ENCODE measurements at regions not wholly inside any gene's neighbourhood (a gene's known extent, or its start where the extent isn't known, plus 50 kb on each side); places are given as distances from the start of the nearest gene placed in this dataset.
A peak's percentile ranks its signal among the peaks of the same experiment; 100 is the strongest.

GRCh38 chr2:138277062-138277461 lies 224.5 kb upstream of the SPOPL start:
- H3K27me3 ChIP-seq (ENCODE audit: insufficient read depth, low read length), result no peaks in the 10 kb centered on the region
- peak overlapping the region; percentile 28 for H2AFZ ChIP-seq (ENCODE audit: low read length, unreplicated experiment)
- H3K27ac ChIP-seq (ENCODE audit: low read depth, low read length), result no peak overlapping the region
- H3K36me3 ChIP-seq (ENCODE audit: insufficient read depth, low read length), result no peaks in the 10 kb centered on the region
- peaks cover 31% of the 10 kb centered on the region for H3K4me1 ChIP-seq (ENCODE audit: control insufficient read depth, insufficient read depth, low read length, unreplicated experiment)
- H3K4me3 ChIP-seq (ENCODE audit: low read depth, low read length), result no peak overlapping the region
- H3K79me2 ChIP-seq (ENCODE audit: control insufficient read depth, insufficient read depth, low read length, unreplicated experiment), result no peaks in the 10 kb centered on the region

GRCh38 chr2:138279871-138280270 lies 221.7 kb upstream of the SPOPL start:
- Histone ChIP-seq H3K27ac (ENCODE audit: low read depth, low read length) (no peak overlapping the region), H3K4me1 (ENCODE audit: control insufficient read depth, insufficient read depth, low read length, unreplicated experiment) (peaks cover 17% of the 10 kb centered on the region), H3K4me3 (ENCODE audit: low read depth, low read length) (no peak overlapping the region), H3K36me3 (ENCODE audit: insufficient read depth, low read length) (no peaks in the 10 kb centered on the region), H3K79me2 (ENCODE audit: control insufficient read depth, insufficient read depth, low read length, unreplicated experiment) (no peaks in the 10 kb centered on the region), H3K27me3 (ENCODE audit: insufficient read depth, low read length) (no peaks in the 10 kb centered on the region), H2AFZ (ENCODE audit: low read length, unreplicated experiment) (no peak overlapping the region)

GRCh38 chr2:138280999-138281695 lies 220.4 kb upstream of the SPOPL start:
- Histone ChIP-seq H3K4me3 (ENCODE audit: low read depth, low read length) (no peak overlapping the region), H2AFZ (ENCODE audit: low read length, unreplicated experiment) (no peak overlapping the region), H3K27me3 (ENCODE audit: insufficient read depth, low read length) (no peaks in the 10 kb centered on the region)

GRCh38 chr2:138282014-138282672 lies 219.4 kb upstream of the SPOPL start:
- Histone ChIP-seq H3K4me1 (ENCODE audit: control insufficient read depth, insufficient read depth, low read length, unreplicated experiment) (no peaks in the 10 kb centered on the region), H3K27ac (ENCODE audit: low read depth, low read length) (no peak overlapping the region), H3K27me3 (ENCODE audit: insufficient read depth, low read length) (no peaks in the 10 kb centered on the region), H2AFZ (ENCODE audit: low read length, unreplicated experiment) (no peak overlapping the region), H3K4me3 (ENCODE audit: low read depth, low read length) (no peak overlapping the region), H3K36me3 (ENCODE audit: insufficient read depth, low read length) (no peaks in the 10 kb centered on the region), H3K79me2 (ENCODE audit: control insufficient read depth, insufficient read depth, low read length, unreplicated experiment) (no peaks in the 10 kb centered on the region)

More at GRCh38 chr2:138280999-138281695, 220.4 kb upstream of the SPOPL start:
- H3K27ac ChIP-seq (ENCODE audit: low read depth, low read length), result no peak overlapping the region
- no peaks in the 10 kb centered on the region for H3K79me2 ChIP-seq (ENCODE audit: control insufficient read depth, insufficient read depth, low read length, unreplicated experiment)
- no peaks in the 10 kb centered on the region for H3K36me3 ChIP-seq (ENCODE audit: insufficient read depth, low read length)
- peaks cover 4% of the 10 kb centered on the region for H3K4me1 ChIP-seq (ENCODE audit: control insufficient read depth, insufficient read depth, low read length, unreplicated experiment)

DNA sequence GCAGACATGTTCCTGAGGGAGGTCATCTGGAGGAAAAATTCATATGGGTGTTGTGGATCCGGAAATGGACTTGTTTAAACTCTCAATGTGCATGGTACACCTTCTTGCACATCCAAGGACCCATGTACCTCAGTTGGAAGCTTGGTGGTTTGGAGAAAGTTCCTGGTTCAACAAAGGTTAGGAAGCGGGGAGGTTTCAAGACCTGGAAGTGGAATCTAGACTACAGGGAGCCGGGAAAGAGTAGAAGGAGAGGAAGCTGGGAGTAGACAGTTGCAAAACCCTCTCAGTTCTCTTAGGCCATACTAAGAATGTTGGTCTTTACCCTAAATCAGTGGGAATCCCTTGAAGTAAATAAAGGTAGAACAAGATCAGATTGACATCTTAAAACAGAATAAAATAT lies 209.8 kb upstream of the SPOPL start:
- H3K4me1 ChIP-seq (ENCODE audit: control insufficient read depth, insufficient read depth, low read length, unreplicated experiment), result peaks cover 10% of the 10 kb centered on the region
- no peaks in the 10 kb centered on the region for H3K79me2 ChIP-seq (ENCODE audit: control insufficient read depth, insufficient read depth, low read length, unreplicated experiment)
- no peak overlapping the region for H3K27ac ChIP-seq (ENCODE audit: low read depth, low read length)
- H3K36me3 ChIP-seq (ENCODE audit: insufficient read depth, low read length), result no peaks in the 10 kb centered on the region
- no peaks in the 10 kb centered on the region for H3K27me3 ChIP-seq (ENCODE audit: insufficient read depth, low read length)
- no peak overlapping the region for H3K4me3 ChIP-seq (ENCODE audit: low read depth, low read length)
- no peak overlapping the region for H2AFZ ChIP-seq (ENCODE audit: low read length, unreplicated experiment)

- H3K4me1 ChIP-seq (ENCODE audit: control insufficient read depth, insufficient read depth, low read length, unreplicated experiment), result peaks cover 10% of the 10 kb centered on the region
- no peak overlapping the region for H3K27ac ChIP-seq (ENCODE audit: low read depth, low read length)
- no peak overlapping the region for H3K4me3 ChIP-seq (ENCODE audit: low read depth, low read length)
- H3K27me3 ChIP-seq (ENCODE audit: insufficient read depth, low read length), result no peaks in the 10 kb centered on the region
- no peak overlapping the region for H2AFZ ChIP-seq (ENCODE audit: low read length, unreplicated experiment)
- no peaks in the 10 kb centered on the region for H3K36me3 ChIP-seq (ENCODE audit: insufficient read depth, low read length)
- H3K79me2 ChIP-seq (ENCODE audit: control insufficient read depth, insufficient read depth, low read length, unreplicated experiment), result no peaks in the 10 kb centered on the region
Observed at GRCh38 chr2:138293045-138293444, 208.5 kb upstream of the SPOPL start.

GRCh38 chr2:138293549-138293948 lies 208.0 kb upstream of the SPOPL start:
- Histone ChIP-seq H3K4me1 (ENCODE audit: control insufficient read depth, insufficient read depth, low read length, unreplicated experiment) (peaks cover 10% of the 10 kb centered on the region), H3K4me3 (ENCODE audit: low read depth, low read length) (no peak overlapping the region), H3K27ac (ENCODE audit: low read depth, low read length) (no peak overlapping the region), H3K36me3 (ENCODE audit: insufficient read depth, low read length) (no peaks in the 10 kb centered on the region), H2AFZ (ENCODE audit: low read length, unreplicated experiment) (no peak overlapping the region), H3K27me3 (ENCODE audit: insufficient read depth, low read length) (no peaks in the 10 kb centered on the region), H3K79me2 (ENCODE audit: control insufficient read depth, insufficient read depth, low read length, unreplicated experiment) (no peaks in the 10 kb centered on the region)

- H3K27me3 ChIP-seq (ENCODE audit: insufficient read depth, low read length), result no peaks in the 10 kb centered on the region
- no peak overlapping the region for H2AFZ ChIP-seq (ENCODE audit: low read length, unreplicated experiment)
- H3K36me3 ChIP-seq (ENCODE audit: insufficient read depth, low read length), result no peaks in the 10 kb centered on the region
- no peaks in the 10 kb centered on the region for H3K79me2 ChIP-seq (ENCODE audit: control insufficient read depth, insufficient read depth, low read length, unreplicated experiment)
- no peak overlapping the region for H3K27ac ChIP-seq (ENCODE audit: low read depth, low read length)
- peaks cover 10% of the 10 kb centered on the region for H3K4me1 ChIP-seq (ENCODE audit: control insufficient read depth, insufficient read depth, low read length, unreplicated experiment)
- no peak overlapping the region for H3K4me3 ChIP-seq (ENCODE audit: low read depth, low read length)
Observed at GRCh38 chr2:138294451-138294850, 207.1 kb upstream of the SPOPL start.

DNA sequence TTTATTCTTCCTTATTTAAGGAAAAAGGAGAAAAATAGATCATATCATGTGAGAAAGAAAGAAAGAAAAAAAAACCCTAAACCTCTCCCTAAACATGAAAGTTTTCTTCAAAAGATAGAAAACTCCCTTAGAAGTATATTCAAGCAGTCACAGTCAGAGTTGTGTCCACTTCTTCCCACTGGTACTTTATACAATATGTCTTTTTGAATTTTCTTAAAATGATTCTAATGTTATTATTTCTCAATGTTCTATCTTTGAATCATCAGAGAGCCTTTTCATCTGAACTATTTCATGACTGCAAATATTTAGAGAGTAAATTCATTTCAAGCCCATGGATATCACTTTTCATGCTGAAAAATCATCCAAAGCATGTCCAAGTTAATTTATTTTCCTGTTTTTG lies 205.2 kb upstream of the SPOPL start:
- Histone ChIP-seq H3K27ac (ENCODE audit: low read depth, low read length) (no peak overlapping the region), H3K4me1 (ENCODE audit: control insufficient read depth, insufficient read depth, low read length, unreplicated experiment) (peaks cover 9% of the 10 kb centered on the region), H3K4me3 (ENCODE audit: low read depth, low read length) (no peak overlapping the region), H2AFZ (ENCODE audit: low read length, unreplicated experiment) (no peak overlapping the region), H3K79me2 (ENCODE audit: control insufficient read depth, insufficient read depth, low read length, unreplicated experiment) (no peaks in the 10 kb centered on the region), H3K27me3 (ENCODE audit: insufficient read depth, low read length) (no peaks in the 10 kb centered on the region), H3K36me3 (ENCODE audit: insufficient read depth, low read length) (no peaks in the 10 kb centered on the region)

- Histone ChIP-seq H3K27me3 (ENCODE audit: insufficient read depth, low read length) (no peaks in the 10 kb centered on the region), H3K79me2 (ENCODE audit: control insufficient read depth, insufficient read depth, low read length, unreplicated experiment) (no peaks in the 10 kb centered on the region), H3K4me1 (ENCODE audit: control insufficient read depth, insufficient read depth, low read length, unreplicated experiment) (peaks cover 5% of the 10 kb centered on the region), H2AFZ (ENCODE audit: low read length, unreplicated experiment) (no peak overlapping the region), H3K36me3 (ENCODE audit: insufficient read depth, low read length) (no peaks in the 10 kb centered on the region), H3K4me3 (ENCODE audit: low read depth, low read length) (no peak overlapping the region), H3K27ac (ENCODE audit: low read depth, low read length) (no peak overlapping the region)
Observed at GRCh38 chr2:138298120-138298814, 203.3 kb upstream of the SPOPL start.

GRCh38 chr2:138298900-138299299 lies 202.7 kb upstream of the SPOPL start:
- no peaks in the 10 kb centered on the region for H3K36me3 ChIP-seq (ENCODE audit: insufficient read depth, low read length)
- H3K4me3 ChIP-seq (ENCODE audit: low read depth, low read length), result no peak overlapping the region
- no peak overlapping the region for H2AFZ ChIP-seq (ENCODE audit: low read length, unreplicated experiment)

More at GRCh38 chr2:138298900-138299299, 202.7 kb upstream of the SPOPL start:
- Histone ChIP-seq H3K27ac (ENCODE audit: low read depth, low read length) (no peak overlapping the region), H3K79me2 (ENCODE audit: control insufficient read depth, insufficient read depth, low read length, unreplicated experiment) (no peaks in the 10 kb centered on the region), H3K27me3 (ENCODE audit: insufficient read depth, low read length) (no peaks in the 10 kb centered on the region), H3K4me1 (ENCODE audit: control insufficient read depth, insufficient read depth, low read length, unreplicated experiment) (peaks cover 5% of the 10 kb centered on the region)
